ENCODE measurements at regions not wholly inside any gene's neighbourhood (a gene's known extent, or its start where the extent isn't known, plus 50 kb on each side); places are given as distances from the start of the nearest gene placed in this dataset.

- no peaks in the 10 kb centered on the region for H3K27me3 ChIP-seq (ENCODE audit: insufficient read depth, low read length)
- ATAC-seq (no peak), DNase-seq (ENCODE audit: low read depth, low spot score) (no peak)
- intact Hi-C loops (cut with micrococcal nuclease): no loop called here
- TF ChIP-seq POLR2AphosphoS5 (IDR thresholded peaks at IDR 0.05; ENCODE audit: low read depth, low read length) (no peak), MAX (IDR thresholded peaks at IDR 0.05) (no peak), EGR1 (IDR thresholded peaks at IDR 0.05; ENCODE audit: low read depth) (no peak), SRF (IDR thresholded peaks at IDR 0.05; ENCODE audit: low read depth) (no peak), EZH2 (IDR thresholded peaks at IDR 0.05) (no peak), POLR2A (IDR thresholded peaks at IDR 0.05; ENCODE audit: borderline replicate concordance, extremely low read depth, insufficient read depth, insufficient read length) (no peak)
- TF ChIP-seq, protein P1, sequence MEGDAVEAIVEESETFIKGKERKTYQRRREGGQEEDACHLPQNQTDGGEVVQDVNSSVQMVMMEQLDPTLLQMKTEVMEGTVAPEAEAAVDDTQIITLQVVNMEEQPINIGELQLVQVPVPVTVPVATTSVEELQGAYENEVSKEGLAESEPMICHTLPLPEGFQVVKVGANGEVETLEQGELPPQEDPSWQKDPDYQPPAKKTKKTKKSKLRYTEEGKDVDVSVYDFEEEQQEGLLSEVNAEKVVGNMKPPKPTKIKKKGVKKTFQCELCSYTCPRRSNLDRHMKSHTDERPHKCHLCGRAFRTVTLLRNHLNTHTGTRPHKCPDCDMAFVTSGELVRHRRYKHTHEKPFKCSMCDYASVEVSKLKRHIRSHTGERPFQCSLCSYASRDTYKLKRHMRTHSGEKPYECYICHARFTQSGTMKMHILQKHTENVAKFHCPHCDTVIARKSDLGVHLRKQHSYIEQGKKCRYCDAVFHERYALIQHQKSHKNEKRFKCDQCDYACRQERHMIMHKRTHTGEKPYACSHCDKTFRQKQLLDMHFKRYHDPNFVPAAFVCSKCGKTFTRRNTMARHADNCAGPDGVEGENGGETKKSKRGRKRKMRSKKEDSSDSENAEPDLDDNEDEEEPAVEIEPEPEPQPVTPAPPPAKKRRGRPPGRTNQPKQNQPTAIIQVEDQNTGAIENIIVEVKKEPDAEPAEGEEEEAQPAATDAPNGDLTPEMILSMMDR (IDR thresholded peaks at IDR 0.05 in 2 of 3, conservative IDR thresholded peaks at IDR 0.05 in 1 of 3; ENCODE audit: borderline replicate concordance in 1 of 3, insufficient read depth in 1 of 3, low read depth in 2 of 3, low read length in 2 of 3): no peak
- no peak overlapping the region for H3K27ac ChIP-seq (ENCODE audit: low read depth, low read length)
- BruUV-seq (replicated peaks): no TSS peak
- no peaks in the 10 kb centered on the region for H4K20me1 ChIP-seq (ENCODE audit: insufficient read depth)
- POLR2A ChIA-PET: no interaction called here
- no peaks in the 10 kb centered on the region for H3K36me3 ChIP-seq (ENCODE audit: control insufficient read depth in 1 of 2, insufficient read depth in 2 of 2, low read length in 2 of 2)
- H2AFZ ChIP-seq (ENCODE audit: low read depth, low read length, poor library complexity, severe bottlenecking): no peak overlapping the region
- no peak overlapping the region for H3K4me2 ChIP-seq (ENCODE audit: low read length)
- no peak overlapping the region for H3K4me3 ChIP-seq (replicated peaks in 1 of 2; ENCODE audit: low read depth in 1 of 2, low read length in 2 of 2)
- H3K79me2 ChIP-seq (ENCODE audit: insufficient read depth, low read length): no peaks in the 10 kb centered on the region
- H3K9ac ChIP-seq (ENCODE audit: low read length): no peak overlapping the region
- CTCF ChIA-PET: no interaction called here
- no peaks in the 10 kb centered on the region for H3K4me1 ChIP-seq (ENCODE audit: control insufficient read depth in 1 of 2, insufficient read depth in 2 of 2, low read length in 2 of 2)
- no peaks in the 10 kb centered on the region for H3K9me2 ChIP-seq (ENCODE audit: insufficient read depth)
- RAD21 ChIA-PET (ENCODE audit: low non-redundant PET in 1 of 2, low total read pairs in 2 of 2, uncharacterized antibody in 2 of 2, unreplicated experiment in 2 of 2): no interaction called here
- no peaks in the 10 kb centered on the region for H3K9me3 ChIP-seq (ENCODE audit: control insufficient read depth in 1 of 2, insufficient read depth in 1 of 2, low read depth in 1 of 2, low read length in 2 of 2)
Measured at GRCh38 chr1:242764161-242764560, 239.7 kb upstream of the PLD5 start.

DNA sequence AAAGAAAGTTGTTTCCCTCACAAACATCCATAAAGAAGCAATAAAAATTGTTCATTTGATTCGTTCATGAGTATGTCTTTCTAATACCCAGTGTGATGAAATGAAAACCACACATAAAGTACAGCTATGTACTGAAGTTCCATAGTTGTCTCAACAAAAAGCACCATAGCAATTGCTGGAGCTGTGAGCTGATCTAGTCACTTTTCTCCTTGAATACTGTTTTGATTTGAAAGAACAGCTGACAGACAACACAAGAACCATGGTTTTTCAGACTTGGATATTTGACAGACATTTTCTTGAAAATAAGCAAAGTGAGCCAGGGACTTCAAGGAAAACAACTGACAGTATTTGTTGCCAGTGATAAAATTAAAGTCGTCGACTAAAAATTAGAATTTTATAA is 237.1 kb upstream of the PLD5 start:
- no peak for TF ChIP-seq EZH2 (IDR thresholded peaks at IDR 0.05)
- TF ChIP-seq TCF7L2 (IDR thresholded peaks at IDR 0.05; ENCODE audit: borderline replicate concordance, extremely low read depth, insufficient read depth, insufficient read length): no peak
- TF ChIP-seq JUND (IDR thresholded peaks at IDR 0.05): no peak
- no peak for TF ChIP-seq POLR2AphosphoS5 (IDR thresholded peaks at IDR 0.05; ENCODE audit: low read depth, low read length)
- no peak for TF ChIP-seq CEBPB (IDR thresholded peaks at IDR 0.05; ENCODE audit: low read depth)
- TF ChIP-seq MAX (IDR thresholded peaks at IDR 0.05): no peak
- no TSS peak for BruUV-seq (replicated peaks)
- Histone ChIP-seq H3K4me3 (replicated peaks in 1 of 2; ENCODE audit: low read depth in 1 of 2, low read length in 2 of 2) (no peak overlapping the region), H3K79me2 (ENCODE audit: insufficient read depth, low read length) (no peaks in the 10 kb centered on the region), H3K9ac (ENCODE audit: low read length) (no peak overlapping the region), H2AFZ (ENCODE audit: low read depth, low read length, poor library complexity, severe bottlenecking) (no peak overlapping the region), H3K27me3 (ENCODE audit: insufficient read depth, low read length) (no peaks in the 10 kb centered on the region), H3K27ac (ENCODE audit: low read depth, low read length) (no peak overlapping the region), H3K9me2 (ENCODE audit: insufficient read depth) (no peaks in the 10 kb centered on the region), H3K9me3 (ENCODE audit: control insufficient read depth in 1 of 2, insufficient read depth in 1 of 2, low read depth in 1 of 2, low read length in 2 of 2) (no peaks in the 10 kb centered on the region), H3K4me2 (ENCODE audit: low read length) (no peak overlapping the region), H4K20me1 (ENCODE audit: insufficient read depth) (no peaks in the 10 kb centered on the region), H3K36me3 (ENCODE audit: control insufficient read depth in 1 of 2, insufficient read depth in 2 of 2, low read length in 2 of 2) (no peaks in the 10 kb centered on the region), H3K4me1 (ENCODE audit: control insufficient read depth in 1 of 2, insufficient read depth in 2 of 2, low read length in 2 of 2) (no peaks in the 10 kb centered on the region)
- DNase-seq (ENCODE audit: low read depth, low spot score) (no peak), ATAC-seq (no peak)
- POLR2A ChIA-PET: no interaction called here
- intact Hi-C loops (cut with micrococcal nuclease): no loop called here
- CTCF ChIA-PET: no interaction called here
- RAD21 ChIA-PET (ENCODE audit: low non-redundant PET in 1 of 2, low total read pairs in 2 of 2, uncharacterized antibody in 2 of 2, unreplicated experiment in 2 of 2): no interaction called here
